Neuronal stem cell (in vitro differentiated cells): ENCODE measurements at regions not wholly inside any gene's neighbourhood (a gene's known extent, or its start where the extent isn't known, plus 50 kb on each side); places are given as distances from the start of the nearest gene placed in this dataset.

ENCODE experiments used
- DNase-seq: peaks from one replicate; pipeline ENCODE4 v3.0.0-alpha.2; 2013; ENCODE audit warnings: low spot score
- H2AFZ ChIP-seq: one replicate; pipeline ENCODE4 v1.6.1; 2013; ENCODE audit warnings: mild to moderate bottlenecking, low read length, inconsistent platforms
- H2AK5ac ChIP-seq: 2 replicates; pipeline ENCODE4 v1.6.1; 2013; ENCODE audit warnings: low read depth, mild to moderate bottlenecking, inconsistent platforms, low read length, moderate library complexity, mixed read lengths
- H2BK120ac ChIP-seq: 2 replicates; pipeline ENCODE4 v1.6.1; 2013; ENCODE audit warnings: low read depth, mild to moderate bottlenecking, inconsistent platforms, low read length, moderate library complexity, mixed read lengths
- H2BK12ac ChIP-seq: one replicate; pipeline ENCODE4 v1.6.1; 2013; ENCODE audit warnings: low read length, inconsistent platforms
- H2BK15ac ChIP-seq: 2 replicates; pipeline ENCODE4 v1.6.1; 2013; ENCODE audit warnings: mild to moderate bottlenecking, low read length, inconsistent platforms, mixed read lengths
- H2BK5ac ChIP-seq: one replicate; pipeline ENCODE4 v1.6.1; 2013; ENCODE audit warnings: inconsistent platforms, mild to moderate bottlenecking, low read length, moderate library complexity
- H3K14ac ChIP-seq: one replicate; pipeline ENCODE4 v1.6.1; 2013; ENCODE audit warnings: low read length, inconsistent platforms
- H3K18ac ChIP-seq: 2 replicates; pipeline ENCODE4 v1.6.1; 2013; ENCODE audit warnings: low read length, inconsistent platforms
- H3K23ac ChIP-seq: 2 replicates; pipeline ENCODE4 v1.6.1; 2013; ENCODE audit warnings: low read depth, mild to moderate bottlenecking, mixed read lengths, low read length, inconsistent platforms; ENCODE audit not compliant: poor library complexity
- H3K27ac ChIP-seq: replicated peaks from 3 replicates; pipeline ENCODE4 v1.5.1; 2013; ENCODE audit warnings: low read length, inconsistent platforms
- H3K27me3 ChIP-seq, 3 experiments: 2 replicates each; pipeline ENCODE4 v1.6.1; 2013; ENCODE audit warnings: low read length in 3 of 3, mild to moderate bottlenecking in 2 of 3, inconsistent platforms in 1 of 3, low read depth in 1 of 3, mixed read lengths in 1 of 3, moderate library complexity in 1 of 3; ENCODE audit not compliant: control insufficient read depth in 3 of 3, insufficient read depth in 3 of 3
- H3K36me3 ChIP-seq, 2 donors: replicated peaks in 1 of 2; 2 replicates each; pipeline ENCODE4 v1.6.1; 2013; ENCODE audit warnings: low read length in 2 of 2; ENCODE audit not compliant: control insufficient read depth in 2 of 2, insufficient read depth in 2 of 2
- H3K4ac ChIP-seq: 2 replicates; pipeline ENCODE4 v1.6.1; 2013; ENCODE audit warnings: inconsistent platforms, mild to moderate bottlenecking, low read length, moderate library complexity
- H3K4me1 ChIP-seq, 2 donors: 1 replicate in 1 of 2; 2 replicates in 1 of 2; pipeline ENCODE4 v1.6.1; 2013; ENCODE audit warnings: low read length in 2 of 2, low read depth in 1 of 2; ENCODE audit not compliant: control insufficient read depth in 2 of 2, insufficient read depth in 1 of 2
- H3K4me2 ChIP-seq: one replicate; pipeline ENCODE4 v1.6.1; 2013; ENCODE audit warnings: mild to moderate bottlenecking, low read length, inconsistent platforms; ENCODE audit not compliant: insufficient read depth, poor library complexity, severe bottlenecking
- H3K4me3 ChIP-seq, 2 donors: 2 replicates each; pipeline ENCODE4 v1.5.1; 2013; ENCODE audit warnings: low read length in 2 of 2, mild to moderate bottlenecking in 2 of 2, inconsistent platforms in 1 of 2, moderate library complexity in 1 of 2
- H3K79me1 ChIP-seq: one replicate; pipeline ENCODE4 v1.6.1; 2013; ENCODE audit warnings: low read depth, mild to moderate bottlenecking, inconsistent platforms, low read length, moderate library complexity
- H3K9ac ChIP-seq: one replicate; pipeline ENCODE4 v1.6.1; 2013; ENCODE audit warnings: mild to moderate bottlenecking, low read depth, low read length, inconsistent platforms; ENCODE audit not compliant: poor library complexity
- H3K9me3 ChIP-seq, 2 donors: replicated peaks in 1 of 2; 2 replicates each; pipeline versions ENCODE3 to v1.6.1; 2013; ENCODE audit warnings: low read length in 2 of 2, mild to moderate bottlenecking in 2 of 2, inconsistent platforms in 1 of 2, low read depth in 1 of 2, mixed read lengths in 1 of 2, moderate library complexity in 1 of 2; ENCODE audit not compliant: control insufficient read depth in 2 of 2, insufficient read depth in 1 of 2
- H4K8ac ChIP-seq: one replicate; pipeline ENCODE4 v1.6.1; 2013; ENCODE audit warnings: low read depth, mild to moderate bottlenecking, inconsistent platforms, low read length, moderate library complexity
- H4K91ac ChIP-seq: one replicate; pipeline ENCODE4 v1.6.1; 2013; ENCODE audit warnings: low read length, low read depth, mild to moderate bottlenecking, inconsistent platforms; ENCODE audit not compliant: poor library complexity
- WGBS, 2 donors: extraction: QIAGEN DNeasy Blood & Tissue Kit; methylation state at CpG; one replicate each; pipeline ENCODE4 v1.1.7; 2013; ENCODE audit warnings: missing lambda C conversion rate in 2 of 2, mixed read lengths in 1 of 2; ENCODE audit not compliant: insufficient read length in 2 of 2, insufficient replicate concordance in 1 of 2; ENCODE audit errors: extremely low coverage in 2 of 2; 5-methylcytosine and 5-hydroxymethylcytosine counted together

- H4K91ac ChIP-seq: no peak overlapping the region
- no peak overlapping the region for H4K8ac ChIP-seq
- no peak overlapping the region for H3K18ac ChIP-seq
- no peak overlapping the region for H3K27ac ChIP-seq
- no peak overlapping the region for H3K4me2 ChIP-seq
- no peaks in the 10 kb centered on the region for H3K27me3 ChIP-seq
- no peak overlapping the region for H3K14ac ChIP-seq
- H2BK15ac ChIP-seq: no peak overlapping the region
- H3K4me1 ChIP-seq: peaks cover 0 to 5% of the 10 kb centered on the region in 2 donors
- H2BK5ac ChIP-seq: no peak overlapping the region
- H3K9ac ChIP-seq: no peak overlapping the region
- no peak overlapping the region for H2BK12ac ChIP-seq
- H3K23ac ChIP-seq: no peak overlapping the region
- no peak overlapping the region for H3K4ac ChIP-seq
- H2BK120ac ChIP-seq: no peak overlapping the region
- H3K4me3 ChIP-seq: no peak overlapping the region
- no peak for DNase-seq
- no peak overlapping the region for H2AK5ac ChIP-seq
- no peaks in the 10 kb centered on the region for H3K79me1 ChIP-seq
- H3K9me3 ChIP-seq: no peaks in the 10 kb centered on the region
- no peak overlapping the region for H2AFZ ChIP-seq
- no peaks in the 10 kb centered on the region for H3K36me3 ChIP-seq
Measured at GRCh38 chr6:16929809-16930208, 168.5 kb upstream of the ATXN1 start.

- Histone ChIP-seq H3K79me1 (no peaks in the 10 kb centered on the region), H3K14ac (no peak overlapping the region), H2BK15ac (no peak overlapping the region), H3K4ac (no peak overlapping the region), H3K23ac (no peak overlapping the region), H3K4me2 (no peak overlapping the region), H2BK120ac (no peak overlapping the region), H3K36me3 (no peaks in the 10 kb centered on the region), H2AK5ac (no peak overlapping the region), H3K9me3 (no peaks in the 10 kb centered on the region), H4K91ac (no peak overlapping the region), H3K27ac (no peak overlapping the region), H3K4me1 (peaks cover 0 to under 1% of the 10 kb centered on the region in 2 donors), H2BK5ac (no peak overlapping the region), H3K4me3 (no peak overlapping the region), H2BK12ac (no peak overlapping the region), H3K18ac (no peak overlapping the region), H3K9ac (no peak overlapping the region), H4K8ac (no peak overlapping the region), H3K27me3 (no peaks in the 10 kb centered on the region), H2AFZ (no peak overlapping the region)
- DNase-seq: no peak
- WGBS, 2 donors: no CpG with 5 or more reads among the region's 2 CpGs
Measured at GRCh38 chr6:16928387-16928786, 167.1 kb upstream of the ATXN1 start.

- H3K4me1 ChIP-seq: no peaks in the 10 kb centered on the region
- no peak overlapping the region for H3K4me2 ChIP-seq
- H3K27ac ChIP-seq: no peak overlapping the region
- H2BK120ac ChIP-seq: no peak overlapping the region
- H3K9me3 ChIP-seq: no peaks in the 10 kb centered on the region
- no peaks in the 10 kb centered on the region for H3K27me3 ChIP-seq
- H3K4ac ChIP-seq: no peak overlapping the region
- no peak overlapping the region for H2AFZ ChIP-seq
- no peak overlapping the region for H3K23ac ChIP-seq
- H3K9ac ChIP-seq: no peak overlapping the region
- no peak for DNase-seq
- H4K8ac ChIP-seq: no peak overlapping the region
- H2AK5ac ChIP-seq: no peak overlapping the region
- H4K91ac ChIP-seq: no peak overlapping the region
- no peak overlapping the region for H3K4me3 ChIP-seq
- no peak overlapping the region for H2BK12ac ChIP-seq
- H3K14ac ChIP-seq: no peak overlapping the region
- WGBS, 2 donors: no CpG with 5 or more reads among the region's 1 CpG
- H3K79me1 ChIP-seq: no peaks in the 10 kb centered on the region
- H3K36me3 ChIP-seq: no peaks in the 10 kb centered on the region
- no peak overlapping the region for H3K18ac ChIP-seq
- H2BK15ac ChIP-seq: no peak overlapping the region
- no peak overlapping the region for H2BK5ac ChIP-seq
Measured at GRCh38 chr6:16927205-16927604, 165.9 kb upstream of the ATXN1 start.

GRCh38 chr6:16925461-16925860 lies 164.2 kb upstream of the ATXN1 start:
- H2AFZ ChIP-seq: no peak overlapping the region
- H3K27me3 ChIP-seq: no peaks in the 10 kb centered on the region
- H3K9ac ChIP-seq: no peak overlapping the region
- WGBS, 2 donors: no CpG with 5 or more reads among the region's 4 CpGs
- H2BK15ac ChIP-seq: no peak overlapping the region
- no peak overlapping the region for H4K91ac ChIP-seq
- no peak overlapping the region for H3K4ac ChIP-seq
- no peak overlapping the region for H3K14ac ChIP-seq
- no peak overlapping the region for H2BK120ac ChIP-seq
- no peak overlapping the region for H3K4me3 ChIP-seq
- no peak overlapping the region for H2BK12ac ChIP-seq
- H3K4me2 ChIP-seq: no peak overlapping the region
- DNase-seq: no peak
- no peak overlapping the region for H3K23ac ChIP-seq
- no peak overlapping the region for H2BK5ac ChIP-seq
- H3K27ac ChIP-seq: no peak overlapping the region
- H3K36me3 ChIP-seq: no peaks in the 10 kb centered on the region
- no peaks in the 10 kb centered on the region for H3K9me3 ChIP-seq
- H2AK5ac ChIP-seq: no peak overlapping the region
- no peak overlapping the region for H4K8ac ChIP-seq
- H3K79me1 ChIP-seq: no peaks in the 10 kb centered on the region
- no peaks in the 10 kb centered on the region for H3K4me1 ChIP-seq
- H3K18ac ChIP-seq: no peak overlapping the region
